HG03103 (cell line): ENCODE measurements at regions not wholly inside any gene's neighbourhood (a gene's known extent, or its start where the extent isn't known, plus 50 kb on each side); places are given as distances from the start of the nearest gene placed in this dataset.
A peak's percentile ranks its signal among the peaks of the same experiment; 100 is the strongest.

Source experiments
- ATAC-seq: cut with Tn5 transposase; IDR thresholded peaks from one replicate; pipeline ENCODE4 v1.9.1; 2021; ENCODE audit warnings: low read depth; ENCODE audit not compliant: unreplicated experiment

GRCh38 chr10:108905171-108905570 is 1018.1 kb downstream of the XPNPEP1 start:
- ATAC-seq: no peak

GRCh38 chr10:108904163-108904838 is 1019.0 kb downstream of the XPNPEP1 start:
- ATAC-seq: no peak

DNA sequence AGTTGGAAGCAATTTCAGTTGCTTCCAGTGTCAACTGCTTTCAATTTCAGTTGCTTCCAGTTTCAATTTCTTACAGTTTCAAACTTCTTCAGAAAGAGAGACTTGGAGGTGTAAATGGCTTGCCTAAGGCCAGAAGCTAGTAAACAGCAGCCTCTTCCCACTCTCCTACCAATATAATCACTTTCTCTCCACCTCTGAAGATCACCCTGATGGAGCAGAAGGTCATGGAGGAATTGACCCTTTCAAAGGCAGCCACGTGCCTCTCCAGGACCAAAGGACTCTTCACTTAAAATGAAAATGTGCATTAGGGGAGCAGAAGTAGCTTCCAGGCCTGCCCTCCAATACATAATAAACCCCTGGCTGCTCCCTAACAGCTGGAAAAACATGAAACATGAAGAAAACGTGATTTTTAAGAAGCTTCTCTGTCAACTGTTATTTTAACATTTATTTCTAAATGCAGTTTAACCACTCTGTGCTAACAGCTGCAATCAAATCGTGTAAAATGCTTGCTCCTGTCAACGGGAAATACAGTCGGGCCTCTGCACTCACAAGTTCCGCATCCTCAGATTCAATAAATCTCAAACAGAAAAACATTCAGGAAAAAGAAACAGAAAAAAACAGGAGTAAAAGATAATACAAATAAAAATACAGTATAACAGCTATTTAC is 1020.6 kb downstream of the XPNPEP1 start:
- peak; percentile 49 for ATAC-seq

DNA sequence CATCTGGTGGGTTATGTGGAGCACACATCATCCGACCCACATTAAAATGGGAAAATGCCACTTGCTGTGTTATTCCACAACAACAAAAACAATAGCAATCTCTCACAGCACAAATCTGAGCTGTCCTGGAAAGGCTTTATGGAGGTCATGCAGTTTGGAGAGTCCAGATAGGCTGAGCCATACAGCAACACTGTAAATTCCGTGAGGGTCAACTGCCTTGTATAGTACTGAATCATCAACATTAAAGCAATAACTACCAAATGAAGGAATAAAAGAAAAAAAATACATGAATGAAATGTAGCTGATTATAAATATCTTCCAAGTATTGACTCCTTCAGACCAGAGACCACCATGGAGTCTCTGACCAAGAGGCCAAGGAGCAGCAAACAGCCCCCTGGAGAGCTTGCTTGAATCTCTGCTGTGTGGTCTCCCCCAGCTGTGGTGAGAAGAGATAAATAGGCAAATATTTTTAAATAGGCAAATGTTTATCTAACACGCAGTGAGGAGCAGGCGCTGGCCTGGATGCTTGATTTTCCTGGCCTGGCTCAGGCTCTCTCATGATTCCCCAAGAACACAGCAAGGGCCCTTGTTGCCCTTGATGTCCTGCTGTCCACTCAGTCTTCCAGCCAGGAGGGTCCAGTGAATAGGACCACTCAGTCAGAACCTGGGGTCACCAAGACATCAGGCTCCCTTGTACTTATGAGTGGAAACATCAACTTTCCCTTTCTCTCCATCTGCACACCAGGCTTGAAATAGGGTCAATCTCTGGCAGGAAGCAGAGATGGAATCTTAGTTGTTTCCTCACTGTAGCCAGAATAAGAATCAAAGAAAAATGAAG is 1021.3 kb downstream of the XPNPEP1 start:
- ATAC-seq: no peak

DNA sequence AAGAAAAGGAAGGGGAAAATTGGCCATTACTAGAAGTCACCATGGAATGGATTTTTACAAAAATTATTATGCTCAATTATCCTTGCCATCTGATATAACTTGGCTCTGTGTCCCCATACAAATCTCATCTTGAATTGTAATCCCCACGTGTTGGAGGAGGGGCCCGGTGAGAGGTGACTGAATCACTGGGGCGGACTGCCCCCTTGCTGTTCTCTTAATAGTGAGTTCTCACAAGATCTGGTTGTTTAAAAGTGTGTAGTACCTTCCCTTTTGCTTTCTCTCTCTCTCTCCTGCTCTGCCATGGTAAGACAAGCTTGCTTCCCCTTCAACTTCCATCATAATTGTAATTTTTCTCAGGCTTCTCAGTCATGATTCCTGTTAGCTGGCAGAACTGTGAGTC is 1023.6 kb downstream of the XPNPEP1 start:
- no peak for ATAC-seq

- peak; percentile 87 for ATAC-seq
Measured at GRCh38 chr10:108894402-108895301, 1028.7 kb downstream of the XPNPEP1 start.

GRCh38 chr10:108877095-108877561 is 1046.2 kb downstream of the XPNPEP1 start:
- no peak for ATAC-seq

GRCh38 chr10:108872854-108873253 is 1050.5 kb downstream of the XPNPEP1 start:
- no peak for ATAC-seq

DNA sequence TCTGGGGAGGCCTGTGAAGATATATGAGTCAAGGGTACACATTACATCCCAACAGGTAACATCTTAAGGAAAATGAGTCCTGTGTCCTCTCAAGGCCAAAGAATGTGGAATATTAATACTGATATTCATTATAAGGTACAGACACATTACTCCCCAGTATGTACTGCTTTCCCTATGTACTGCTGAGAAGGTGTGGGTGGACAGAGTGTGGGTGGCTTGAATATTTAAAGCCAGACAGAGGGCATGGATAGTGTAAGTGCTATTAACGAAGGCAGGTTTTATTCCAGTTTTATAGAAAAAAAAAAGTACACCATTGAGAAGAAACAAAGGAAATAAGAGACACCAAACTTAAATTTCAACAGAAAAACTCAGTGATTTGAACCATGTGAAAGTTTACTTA is 1054.4 kb downstream of the XPNPEP1 start:
- no peak for ATAC-seq

DNA sequence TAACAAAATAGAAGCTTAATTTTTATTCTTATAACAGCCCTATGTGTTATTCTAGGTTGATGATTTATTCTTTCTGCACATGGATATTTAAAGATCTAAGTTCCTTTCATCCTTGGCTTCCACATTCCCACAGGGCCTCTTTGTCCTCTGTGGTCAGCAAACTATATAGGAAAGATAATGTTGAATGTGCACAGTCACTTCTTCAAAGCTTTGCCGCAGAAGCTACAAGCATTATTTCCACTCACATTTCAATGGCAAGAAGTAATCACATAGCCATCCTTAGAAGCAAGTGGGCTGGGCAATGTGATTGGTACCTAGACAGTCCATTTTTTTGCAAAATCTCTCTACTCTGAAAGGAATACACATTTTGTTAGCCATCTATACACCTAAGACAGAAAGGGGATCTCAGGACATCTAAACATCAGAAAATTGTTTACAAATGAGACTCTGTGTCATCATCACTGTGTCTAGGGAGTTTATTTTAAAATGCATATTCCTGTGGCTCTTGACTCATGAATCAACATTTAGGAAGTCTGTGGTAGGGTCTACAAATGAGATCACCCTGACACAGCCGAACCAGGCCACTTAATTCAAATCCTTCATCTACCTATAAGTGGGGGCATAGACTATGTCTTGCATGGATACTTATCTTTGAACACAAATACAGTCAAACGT is 1060.5 kb downstream of the XPNPEP1 start:
- no peak for ATAC-seq

- no peak for ATAC-seq
Measured at GRCh38 chr10:108861181-108861754, 1062.0 kb downstream of the XPNPEP1 start.

DNA sequence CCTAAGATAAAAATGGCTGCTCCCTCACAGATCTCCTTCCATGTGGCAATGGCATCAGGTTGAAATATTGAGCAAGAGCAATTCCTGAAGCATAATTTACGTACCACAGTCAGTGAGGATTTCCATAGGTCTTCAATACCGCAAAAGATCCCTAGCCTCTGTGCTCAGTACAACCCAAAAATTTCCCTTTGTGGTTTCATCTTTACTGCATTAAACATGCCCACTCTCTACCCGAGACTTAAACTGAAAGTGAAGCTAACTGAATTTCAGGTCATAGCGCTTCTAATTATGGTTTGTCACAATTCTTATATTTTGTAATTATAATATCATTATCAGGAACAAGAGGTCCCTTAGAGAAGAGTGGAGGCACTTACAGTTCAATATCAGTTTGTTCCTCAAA is 1071.1 kb downstream of the XPNPEP1 start:
- ATAC-seq: peak; percentile 52

- peak; percentile 91 for ATAC-seq
Measured at GRCh38 chr10:108850138-108850854, 1073.0 kb downstream of the XPNPEP1 start.

GRCh38 chr10:108849688-108850087 is 1073.6 kb downstream of the XPNPEP1 start:
- ATAC-seq: peak; percentile 28

- ATAC-seq: no peak
Measured at GRCh38 chr10:108849186-108849585, 1074.1 kb downstream of the XPNPEP1 start.

- no peak for ATAC-seq
Measured at GRCh38 chr10:108848046-108848445, 1075.3 kb downstream of the XPNPEP1 start.

DNA sequence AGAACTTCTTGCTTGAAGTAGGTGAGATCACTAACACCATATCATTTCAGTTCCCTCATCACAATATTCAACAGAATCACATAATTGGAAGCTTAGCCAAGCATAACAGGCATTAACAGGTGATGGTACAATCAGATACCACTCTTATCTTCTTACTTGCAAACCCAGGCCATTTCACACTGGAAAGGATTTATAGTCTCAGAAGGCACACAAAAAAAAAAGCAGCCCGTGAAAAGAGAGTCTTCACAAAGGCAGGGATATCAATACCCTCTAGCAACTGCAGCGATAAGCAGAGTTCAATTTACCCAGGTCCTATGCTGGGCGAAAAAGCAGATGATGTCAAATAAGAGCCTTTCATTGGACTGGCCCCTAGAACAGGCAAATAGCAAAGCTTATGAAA is 1082.4 kb downstream of the XPNPEP1 start:
- no peak for ATAC-seq

- ATAC-seq: no peak
Measured at GRCh38 chr10:108836362-108836761, 1086.9 kb downstream of the XPNPEP1 start.

DNA sequence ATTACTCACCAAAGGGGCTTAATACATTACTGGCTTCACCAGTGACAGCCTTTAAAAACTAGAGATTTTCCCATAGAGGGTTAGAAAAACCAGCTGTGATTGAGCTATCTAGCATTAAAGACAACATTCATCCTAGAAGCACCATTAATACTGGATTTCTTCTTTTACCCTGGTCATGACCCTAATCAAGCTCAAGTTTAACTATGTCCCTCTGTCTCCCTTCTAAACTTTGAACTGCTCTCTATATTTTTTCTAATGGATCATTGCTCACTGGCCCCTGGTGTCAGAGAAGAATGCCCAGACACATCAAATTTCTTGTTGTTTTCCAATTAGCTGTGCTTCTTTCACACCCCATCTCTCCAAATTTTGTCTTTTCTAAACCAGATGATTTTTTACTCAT is 1101.3 kb downstream of the XPNPEP1 start:
- ATAC-seq: no peak
